GM23338 (cell line): ENCODE measurements at regions not wholly inside any gene's neighbourhood (a gene's known extent, or its start where the extent isn't known, plus 50 kb on each side); places are given as distances from the start of the nearest gene placed in this dataset.

Experiments
- CREB1 ChIP-seq: fragments of 250-450 bp; sonication (Bioruptor Pico); IDR thresholded peaks from 2 replicates; pipeline ENCODE4 v1.5.0; 2020; ENCODE audit warnings: low read depth, mild to moderate bottlenecking, moderate library complexity
- CTCF ChIP-seq, 2 experiments: fragments of 200-600 bp in 1 of 2; sonication (generic) in 1 of 2; conservative IDR thresholded peaks; 2 replicates each; pipeline versions ENCODE4 v1.5.1 to v1.6.1; 2016 to 2017; ENCODE audit warnings: antibody characterized with exemption in 2 of 2, low read depth in 2 of 2, mild to moderate bottlenecking in 2 of 2, moderate library complexity in 1 of 2
- EZH2 ChIP-seq: fragments of 200-600 bp; sonication (generic); IDR thresholded peaks from one replicate; pipeline ENCODE4 v1.8.0; 2017; ENCODE audit warnings: antibody characterized with exemption, mild to moderate bottlenecking, low read depth; ENCODE audit not compliant: unreplicated experiment
- EZH2phosphoT487 ChIP-seq: fragments of 200-600 bp; sonication (generic); IDR thresholded peaks from one replicate; pipeline ENCODE4 v1.8.1; 2018; ENCODE audit warnings: antibody characterized with exemption; ENCODE audit not compliant: unreplicated experiment
- JUNB ChIP-seq: IDR thresholded peaks from one replicate; pipeline ENCODE4 v1.6.1; 2016; ENCODE audit warnings: antibody characterized with exemption; ENCODE audit not compliant: unreplicated experiment
- NANOG ChIP-seq: IDR thresholded peaks from 2 replicates; pipeline ENCODE4 v1.6.1; 2016; ENCODE audit warnings: antibody characterized with exemption, borderline replicate concordance
- POLR2AphosphoS5 ChIP-seq: IDR thresholded peaks from 2 replicates; pipeline ENCODE4 v1.6.1; 2016; ENCODE audit warnings: antibody characterized with exemption, low read depth
- REST ChIP-seq: IDR thresholded peaks from one replicate; pipeline ENCODE4 v1.6.1; 2018; ENCODE audit warnings: antibody characterized with exemption; ENCODE audit not compliant: unreplicated experiment
- STAT1 ChIP-seq: IDR thresholded peaks from one replicate; pipeline ENCODE4 v1.6.1; 2016; ENCODE audit warnings: antibody characterized with exemption; ENCODE audit not compliant: unreplicated experiment
- ZNF114 ChIP-seq: fragments of 250-450 bp; sonication (Bioruptor Pico); IDR thresholded peaks from 2 replicates; pipeline ENCODE4 v1.5.0; 2020; ENCODE audit warnings: mild to moderate bottlenecking, moderate library complexity
- ZNF331 ChIP-seq: fragments of 250-450 bp; sonication (Bioruptor Pico); IDR thresholded peaks from 2 replicates; pipeline ENCODE4 v1.5.0; 2020; ENCODE audit warnings: low read depth, mild to moderate bottlenecking, moderate library complexity
- ZNF462 ChIP-seq: fragments of 250-450 bp; sonication (Bioruptor Pico); IDR thresholded peaks from 2 replicates; pipeline ENCODE4 v1.5.0; 2020; ENCODE audit warnings: mild to moderate bottlenecking, moderate library complexity
- TF ChIP-seq, protein P1 (sequence below): IDR thresholded peaks from 2 replicates; pipeline ENCODE4 v1.6.1; 2016; ENCODE audit warnings: antibody characterized with exemption

- TF ChIP-seq CTCF (conservative IDR thresholded peaks at IDR 0.05; ENCODE audit: low read depth in 2 of 2) (no peak), EZH2 (no peak), STAT1 (no peak), EZH2phosphoT487 (no peak), ZNF114 (CRISPR knock-in tag) (no peak), POLR2AphosphoS5 (no peak), CREB1 (CRISPR knock-in tag) (no peak), ZNF331 (CRISPR knock-in tag) (no peak), REST (no peak), JUNB (no peak), NANOG (no peak), ZNF462 (CRISPR knock-in tag) (no peak)
- TF ChIP-seq, protein P1, sequence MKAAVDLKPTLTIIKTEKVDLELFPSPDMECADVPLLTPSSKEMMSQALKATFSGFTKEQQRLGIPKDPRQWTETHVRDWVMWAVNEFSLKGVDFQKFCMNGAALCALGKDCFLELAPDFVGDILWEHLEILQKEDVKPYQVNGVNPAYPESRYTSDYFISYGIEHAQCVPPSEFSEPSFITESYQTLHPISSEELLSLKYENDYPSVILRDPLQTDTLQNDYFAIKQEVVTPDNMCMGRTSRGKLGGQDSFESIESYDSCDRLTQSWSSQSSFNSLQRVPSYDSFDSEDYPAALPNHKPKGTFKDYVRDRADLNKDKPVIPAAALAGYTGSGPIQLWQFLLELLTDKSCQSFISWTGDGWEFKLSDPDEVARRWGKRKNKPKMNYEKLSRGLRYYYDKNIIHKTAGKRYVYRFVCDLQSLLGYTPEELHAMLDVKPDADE: no peak
Measured at GRCh38 chr5:5617024-5617423, 194.5 kb downstream of the ICE1 start.
